Activated T-helper 2 cell treated with anti-CD3 and anti-CD28 coated beads, Interferon-gamma antibody, Interleukin-2, Interleukin-4, amounts not matched to agents 10 μg/mL and 5 μg/mL and 100 μg/mL, durations not matched to agents 14 hours and 24 hours and 36 hours (primary cell): ENCODE measurements at regions not wholly inside any gene's neighbourhood (a gene's known extent, or its start where the extent isn't known, plus 50 kb on each side); places are given as distances from the start of the nearest gene placed in this dataset.
"Not testable (repeated sequence)": the region's sequence is repeated elsewhere in the genome, so short reads cannot be mapped to it uniquely, and the experiment has no call there.

Source experiments
- DNase-seq: peaks from one replicate; pipeline ENCODE4 v3.0.0; 2021; ENCODE audit warnings: low spot score
- H3K27ac Mint-ChIP-seq: one replicate; pipeline ENCODE4 v1.8.0; 2021; ENCODE audit warnings: mixed read lengths
- H3K27me3 Mint-ChIP-seq: one replicate; pipeline ENCODE4 v1.8.0; 2021; ENCODE audit warnings: low read depth, mixed read lengths
- H3K36me3 Mint-ChIP-seq: one replicate; pipeline ENCODE4 v1.8.0; 2021; ENCODE audit warnings: low read depth, mixed read lengths
- H3K4me1 Mint-ChIP-seq: one replicate; pipeline ENCODE4 v1.8.0; 2021; ENCODE audit warnings: low read depth, mixed read lengths
- H3K4me3 Mint-ChIP-seq: one replicate; pipeline ENCODE4 v1.8.0; 2021; ENCODE audit warnings: low read depth, mild to moderate bottlenecking, moderate library complexity, mixed read lengths
- H3K9me3 Mint-ChIP-seq: one replicate; pipeline ENCODE4 v1.8.0; 2021; ENCODE audit warnings: mixed read lengths
- intact Hi-C: fragments of 100-400 bp; cut with micrococcal nuclease; formaldehyde crosslinking; loops from one replicate; pipeline ENCODE4 v1.15.1; 2023

DNA sequence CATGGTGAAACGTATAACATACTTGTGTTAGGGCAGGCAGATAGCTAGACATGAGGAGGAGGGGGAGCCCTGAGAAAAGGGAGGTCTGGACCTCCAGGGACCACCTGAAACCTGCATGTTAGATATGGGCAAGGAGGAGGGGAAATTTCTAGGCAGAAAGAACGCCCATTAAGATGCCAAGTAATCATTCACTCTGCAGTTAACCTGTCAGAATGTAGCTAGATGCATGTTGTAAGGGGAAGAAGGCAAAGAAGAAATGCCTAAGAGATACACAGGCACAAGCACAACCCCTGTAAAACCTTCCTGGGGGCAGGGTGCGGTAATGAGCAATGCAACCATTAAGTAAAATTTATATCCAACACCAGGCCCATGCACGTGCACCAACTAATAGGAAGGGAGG is 1055.3 kb upstream of the SPRY2 start:
- DNase-seq, result no peak
- Mint-ChIP-seq H3K9me3 (peaks cover 41% of the 10 kb centered on the region), H3K36me3 (no peaks in the 10 kb centered on the region), H3K27ac (no peak overlapping the region), H3K4me3 (no peak overlapping the region), H3K27me3 (no peaks in the 10 kb centered on the region), H3K4me1 (no peaks in the 10 kb centered on the region)
- intact Hi-C loops, result no loop called here

DNA sequence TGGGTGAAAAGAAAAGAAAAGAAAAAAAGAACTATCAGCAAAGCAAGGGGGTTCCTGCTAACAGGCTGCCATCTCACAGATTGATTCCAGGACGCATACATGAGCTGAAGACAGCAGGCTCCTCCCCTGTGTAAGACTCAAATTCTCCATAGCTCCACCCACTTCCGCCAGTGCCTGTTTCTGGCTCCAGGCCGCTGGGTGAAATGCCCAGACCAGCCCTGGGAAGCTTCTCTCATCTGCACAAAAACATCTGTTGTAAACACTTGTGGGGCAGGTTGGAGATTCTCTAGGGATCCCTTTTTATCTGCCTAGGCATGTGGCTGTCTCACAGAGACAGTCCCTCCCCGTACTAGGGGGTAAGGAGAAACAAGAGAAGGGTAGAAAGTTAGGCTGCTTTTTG is 1054.4 kb upstream of the SPRY2 start:
- Mint-ChIP-seq H3K36me3 (no peaks in the 10 kb centered on the region), H3K9me3 (peaks cover 40% of the 10 kb centered on the region), H3K27ac (no peak overlapping the region), H3K27me3 (no peaks in the 10 kb centered on the region), H3K4me1 (no peaks in the 10 kb centered on the region), H3K4me3 (no peak overlapping the region)
- no peak for DNase-seq
- intact Hi-C loops, result no loop called here

DNA sequence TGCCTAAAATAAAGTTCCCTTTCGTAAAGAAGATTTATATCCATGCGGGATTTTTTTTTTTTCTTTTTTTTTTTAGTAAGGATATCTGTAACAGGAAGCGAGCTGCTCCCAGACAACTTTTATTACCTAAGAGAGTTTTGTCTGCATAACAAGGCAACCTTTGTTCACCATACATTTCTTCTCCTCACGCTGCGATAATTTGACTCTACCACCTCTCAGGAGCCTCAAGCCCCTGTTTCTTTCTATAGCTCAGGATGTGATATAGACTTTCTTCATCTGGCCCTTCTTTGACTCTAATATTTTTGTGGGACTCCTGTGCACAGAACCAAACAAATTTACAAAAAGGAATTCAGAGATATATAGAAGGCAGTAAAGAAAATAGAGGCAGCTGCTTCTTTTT is 1053.7 kb upstream of the SPRY2 start:
- Mint-ChIP-seq H3K9me3 (peaks cover 40% of the 10 kb centered on the region), H3K4me3 (no peak overlapping the region), H3K4me1 (no peaks in the 10 kb centered on the region), H3K27me3 (no peaks in the 10 kb centered on the region), H3K36me3 (no peaks in the 10 kb centered on the region), H3K27ac (no peak overlapping the region)
- no peak for DNase-seq
- intact Hi-C loops, result no loop called here

DNA sequence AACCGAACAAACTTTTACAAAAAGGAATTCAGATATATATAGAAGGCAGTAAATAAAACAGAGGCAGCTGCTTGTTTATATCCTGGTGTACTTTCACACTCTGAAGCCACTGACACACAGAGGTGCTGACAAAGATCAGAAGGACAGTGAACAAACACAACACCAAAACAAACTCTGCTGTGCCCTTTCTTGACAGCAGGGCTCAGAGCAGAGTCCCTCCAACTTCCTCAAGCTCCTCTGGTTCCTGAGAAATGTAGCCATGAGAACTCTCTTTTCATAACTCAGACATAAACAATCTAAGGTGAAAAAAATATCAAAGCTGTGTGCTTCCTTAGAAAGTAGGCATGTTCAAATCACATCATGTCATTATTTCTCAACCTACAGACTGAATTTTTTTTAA is 1052.8 kb upstream of the SPRY2 start:
- Mint-ChIP-seq H3K4me3 (no peak overlapping the region), H3K27ac (no peak overlapping the region), H3K36me3 (no peaks in the 10 kb centered on the region), H3K27me3 (no peaks in the 10 kb centered on the region), H3K9me3 (peaks cover 43% of the 10 kb centered on the region), H3K4me1 (no peaks in the 10 kb centered on the region)
- intact Hi-C loops, result no loop called here
- no peak for DNase-seq

DNA sequence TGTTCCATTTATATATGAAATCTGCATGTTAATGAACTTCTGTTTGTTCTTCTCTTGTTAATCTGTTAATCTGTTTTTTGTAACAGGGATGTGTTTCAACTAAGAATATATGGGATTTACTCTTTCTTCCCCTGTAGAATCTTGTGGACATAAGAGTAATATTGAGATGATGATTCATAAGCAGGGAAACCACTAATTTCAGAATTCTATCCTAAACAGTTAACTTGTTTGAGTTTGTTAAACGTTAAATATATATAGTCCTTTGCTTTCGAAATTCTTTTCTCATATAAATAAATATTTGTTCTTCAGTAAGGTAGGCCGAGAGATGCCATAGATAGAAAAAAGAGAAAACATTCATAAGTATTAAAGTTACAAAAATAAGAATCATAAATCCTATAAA is 1052.2 kb upstream of the SPRY2 start:
- Mint-ChIP-seq H3K9me3 (peaks cover 45% of the 10 kb centered on the region), H3K27me3 (no peaks in the 10 kb centered on the region), H3K27ac (no peak overlapping the region), H3K4me3 (no peak overlapping the region), H3K4me1 (no peaks in the 10 kb centered on the region), H3K36me3 (no peaks in the 10 kb centered on the region)
- no peak for DNase-seq
- intact Hi-C loops, result no loop called here

DNA sequence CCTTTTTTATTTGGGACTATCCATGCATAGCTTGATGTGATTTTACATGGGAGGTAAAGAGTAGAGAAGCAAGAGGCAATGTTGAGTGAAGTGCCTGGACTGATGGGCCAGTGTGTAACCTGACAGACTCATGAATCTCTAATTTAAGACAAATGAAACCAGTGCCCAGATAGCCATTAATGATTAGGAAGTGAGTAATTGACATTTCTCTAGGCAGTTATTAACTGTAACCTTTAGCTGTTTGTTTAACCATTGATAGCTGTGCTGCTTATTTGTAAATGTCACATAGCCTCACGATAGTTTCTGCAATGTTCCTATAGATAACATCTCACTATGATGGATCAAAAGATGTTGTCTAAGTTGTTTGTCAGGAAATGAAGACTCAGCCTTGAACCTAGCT is 1047.5 kb upstream of the SPRY2 start:
- Mint-ChIP-seq H3K27ac (no peak overlapping the region), H3K36me3 (no peaks in the 10 kb centered on the region), H3K9me3 (peaks cover 44% of the 10 kb centered on the region), H3K4me1 (no peaks in the 10 kb centered on the region), H3K4me3 (no peak overlapping the region), H3K27me3 (no peaks in the 10 kb centered on the region)
- DNase-seq, result no peak
- intact Hi-C loops, result no loop called here

DNA sequence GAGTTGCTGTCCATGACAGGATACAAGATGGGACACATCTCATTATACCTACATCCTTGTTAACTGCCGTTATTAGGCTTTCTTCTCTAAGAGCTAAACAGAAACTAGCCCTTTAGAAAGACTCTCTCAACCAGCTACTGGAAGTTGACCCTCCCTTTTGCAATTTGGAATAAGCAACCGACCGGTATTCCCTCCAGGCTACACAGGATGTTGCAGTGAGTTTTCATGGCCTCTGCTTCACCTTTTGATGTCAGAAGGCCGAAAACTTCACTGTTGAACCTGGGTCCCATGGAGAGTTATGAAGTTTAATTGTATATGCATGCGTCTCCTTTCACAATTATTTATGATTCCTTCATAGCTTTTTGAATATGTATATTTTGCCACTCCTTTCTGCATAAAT is 1042.5 kb upstream of the SPRY2 start:
- no peaks in the 10 kb centered on the region for H3K27me3 Mint-ChIP-seq
- no peak for DNase-seq
- no peaks in the 10 kb centered on the region for H3K36me3 Mint-ChIP-seq
- H3K4me3 Mint-ChIP-seq, result no peak overlapping the region
- intact Hi-C loops, result no loop called here
- H3K9me3 Mint-ChIP-seq, result peaks cover 15% of the 10 kb centered on the region
- H3K27ac Mint-ChIP-seq, result no peak overlapping the region
- H3K4me1 Mint-ChIP-seq, result no peaks in the 10 kb centered on the region

DNA sequence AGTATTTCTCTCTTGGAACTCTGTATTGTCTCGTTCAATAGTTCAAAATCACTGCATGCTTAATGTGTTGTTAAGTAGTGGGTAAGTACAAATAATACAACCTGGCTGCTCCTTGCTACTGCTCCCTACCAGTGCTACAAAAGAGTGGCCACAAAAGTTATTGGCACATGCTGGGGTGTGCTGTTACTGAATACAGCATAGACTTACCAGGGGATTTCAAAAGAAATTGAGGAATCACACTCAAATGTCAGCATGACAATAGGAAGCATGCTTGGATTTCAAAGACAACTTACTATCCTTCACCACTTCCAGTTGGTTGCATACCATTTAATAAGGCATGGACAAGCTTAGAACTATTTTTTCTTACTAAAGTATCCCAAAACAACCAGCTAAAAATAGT is 1041.3 kb upstream of the SPRY2 start:
- no peak for DNase-seq
- Mint-ChIP-seq H3K27ac (no peak overlapping the region), H3K36me3 (no peaks in the 10 kb centered on the region), H3K9me3 (peaks cover 19% of the 10 kb centered on the region), H3K4me1 (no peaks in the 10 kb centered on the region), H3K27me3 (no peaks in the 10 kb centered on the region), H3K4me3 (no peak overlapping the region)
- intact Hi-C loops, result no loop called here

DNA sequence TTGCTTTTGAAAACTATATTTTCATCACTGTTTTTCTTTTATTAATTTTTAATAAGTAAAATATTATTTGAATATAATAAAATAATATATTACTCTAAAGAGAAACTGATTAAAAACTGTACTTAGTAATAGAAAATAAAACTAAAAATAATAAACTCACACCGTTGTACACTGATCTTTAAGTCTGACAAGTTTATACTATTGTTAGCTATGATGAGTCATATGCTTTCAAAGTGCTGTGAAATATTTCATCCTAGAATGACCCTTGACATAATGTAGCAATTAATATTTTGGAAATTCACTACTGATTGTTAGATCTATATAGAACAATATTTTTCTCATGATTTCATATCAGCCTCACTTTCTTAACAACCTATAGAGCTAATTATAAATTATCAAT is 1040.6 kb upstream of the SPRY2 start:
- intact Hi-C loops, result no loop called here
- H3K9me3 Mint-ChIP-seq, result peaks cover 23% of the 10 kb centered on the region
- no peak overlapping the region for H3K27ac Mint-ChIP-seq
- DNase-seq, result no peak
- H3K27me3 Mint-ChIP-seq, result no peaks in the 10 kb centered on the region
- no peaks in the 10 kb centered on the region for H3K36me3 Mint-ChIP-seq
- no peak overlapping the region for H3K4me3 Mint-ChIP-seq
- H3K4me1 Mint-ChIP-seq, result no peaks in the 10 kb centered on the region

DNA sequence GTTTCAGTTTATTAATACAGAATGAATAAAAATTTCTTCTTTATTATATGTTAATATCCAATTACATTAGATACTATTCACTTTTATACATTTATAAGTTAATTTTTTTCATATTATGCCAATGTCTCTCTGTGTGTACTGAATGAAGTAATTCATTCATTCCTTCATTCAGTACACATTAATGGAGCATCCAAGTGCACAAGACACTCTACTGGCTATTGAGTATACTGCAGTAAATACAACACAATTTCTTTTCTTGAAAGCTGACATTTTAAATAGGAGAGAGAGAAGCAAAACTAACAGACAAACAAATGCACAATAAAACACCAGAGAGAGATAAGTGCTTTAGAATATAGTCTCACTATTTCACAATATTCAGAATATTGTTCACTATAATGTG is 1038.3 kb upstream of the SPRY2 start:
- Mint-ChIP-seq H3K27ac (no peak overlapping the region), H3K27me3 (no peaks in the 10 kb centered on the region), H3K36me3 (no peaks in the 10 kb centered on the region), H3K4me1 (no peaks in the 10 kb centered on the region), H3K9me3 (peaks cover 12% of the 10 kb centered on the region), H3K4me3 (no peak overlapping the region)
- DNase-seq, result no peak
- intact Hi-C loops, result no loop called here

DNA sequence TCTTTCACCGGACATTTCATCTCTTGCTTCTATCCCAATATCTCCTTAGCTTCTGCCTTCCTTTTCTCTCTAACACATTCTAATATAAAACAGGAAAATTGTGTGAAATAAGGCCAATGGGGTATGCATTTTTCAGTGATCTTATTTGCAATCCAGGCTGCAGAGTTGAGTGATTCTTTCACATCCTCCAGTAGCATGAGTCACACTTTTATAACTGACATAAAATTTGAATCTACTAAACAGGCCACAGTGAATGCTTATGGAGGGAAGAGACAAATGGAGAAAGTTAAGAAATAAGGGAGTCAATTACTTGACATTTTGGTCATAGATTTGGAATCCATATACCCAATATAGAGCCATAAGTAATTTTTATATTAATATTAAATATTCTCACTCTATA is 1037.0 kb upstream of the SPRY2 start:
- Mint-ChIP-seq H3K4me1 (no peaks in the 10 kb centered on the region), H3K27ac (no peak overlapping the region), H3K9me3 (peaks cover 15% of the 10 kb centered on the region), H3K36me3 (no peaks in the 10 kb centered on the region), H3K4me3 (no peak overlapping the region), H3K27me3 (no peaks in the 10 kb centered on the region)
- DNase-seq, result no peak
- intact Hi-C loops, result no loop called here

DNA sequence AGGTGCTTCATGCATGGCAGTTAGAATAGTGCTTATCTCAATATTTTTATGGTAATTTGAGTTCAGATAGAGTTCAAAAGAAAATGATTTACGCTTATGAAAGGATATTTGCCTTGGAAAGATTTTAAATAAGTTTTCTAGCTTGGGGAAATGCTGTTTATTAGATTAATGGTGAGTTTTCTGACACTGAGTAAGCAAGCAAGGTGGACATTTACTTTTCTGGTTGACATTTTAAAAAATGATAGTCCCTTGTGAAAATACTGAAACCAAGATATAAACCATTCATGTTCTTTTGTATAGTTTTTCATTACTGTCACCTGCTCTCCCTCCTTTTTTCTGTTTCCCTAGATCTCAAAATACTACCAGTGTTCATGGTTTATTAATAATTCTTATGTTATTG is 1034.8 kb upstream of the SPRY2 start:
- Mint-ChIP-seq H3K4me3 (no peak overlapping the region), H3K27ac (no peak overlapping the region), H3K9me3 (peaks cover 21% of the 10 kb centered on the region), H3K36me3 (no peaks in the 10 kb centered on the region), H3K4me1 (no peaks in the 10 kb centered on the region), H3K27me3 (no peaks in the 10 kb centered on the region)
- no peak for DNase-seq
- intact Hi-C loops, result no loop called here

DNA sequence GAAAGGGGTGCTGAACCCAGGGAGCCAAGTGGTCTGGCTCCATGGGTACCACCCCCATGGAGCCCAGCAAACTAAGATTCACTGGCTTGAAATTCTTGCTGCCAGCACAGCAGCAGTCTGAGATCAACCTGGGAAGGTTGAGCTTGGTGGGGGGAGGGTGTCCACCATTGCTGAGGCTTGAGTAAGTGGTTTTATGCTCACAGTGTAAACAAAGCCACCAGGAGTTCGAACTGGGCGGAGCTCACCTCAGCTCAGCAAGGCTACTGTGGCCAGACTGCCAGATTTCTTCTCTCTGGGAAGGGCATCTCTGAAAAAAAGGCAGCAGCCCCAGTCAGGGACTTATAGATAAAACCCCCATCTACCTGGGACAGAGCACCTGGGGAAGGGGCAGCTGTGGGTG is 1021.8 kb upstream of the SPRY2 start:
- intact Hi-C loops, H3K4me3 Mint-ChIP-seq, H3K4me1 Mint-ChIP-seq, H3K36me3 Mint-ChIP-seq, H3K27ac Mint-ChIP-seq, DNase-seq, H3K27me3 Mint-ChIP-seq: not testable (repeated sequence)
- H3K9me3 Mint-ChIP-seq, result peaks cover 53% of the 10 kb centered on the region

DNA sequence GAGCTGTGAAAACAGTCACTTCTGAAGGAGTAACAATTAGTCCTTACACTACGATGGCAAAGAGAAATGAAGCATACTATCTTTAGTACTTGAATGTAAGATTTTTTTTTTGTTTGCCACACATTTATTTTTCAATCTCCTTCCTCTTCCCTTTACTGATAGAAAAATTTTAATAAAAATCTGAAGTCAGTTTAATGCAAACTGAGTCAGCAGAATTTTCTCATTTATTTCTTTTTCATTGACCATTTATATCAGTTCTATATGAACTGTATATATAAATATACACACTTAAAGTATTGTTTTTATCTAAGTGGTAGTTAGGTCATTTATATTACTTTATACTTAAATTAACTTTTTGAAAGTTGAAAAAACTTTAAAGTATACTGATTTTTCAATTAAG is 1009.1 kb upstream of the SPRY2 start:
- Mint-ChIP-seq H3K27ac (no peak overlapping the region), H3K4me1 (no peaks in the 10 kb centered on the region), H3K27me3 (no peaks in the 10 kb centered on the region), H3K36me3 (no peaks in the 10 kb centered on the region), H3K9me3 (peaks cover 28% of the 10 kb centered on the region), H3K4me3 (no peak overlapping the region)
- no peak for DNase-seq
- intact Hi-C loops, result no loop called here
